DND-41 (cell line): ENCODE measurements at regions not wholly inside any gene's neighbourhood (a gene's known extent, or its start where the extent isn't known, plus 50 kb on each side); places are given as distances from the start of the nearest gene placed in this dataset.

Source experiments
- CTCF ChIP-seq: IDR thresholded peaks from 2 replicates; pipeline ENCODE4 v1.5.1; 2012; ENCODE audit warnings: borderline replicate concordance, low read length, moderate library complexity, mild to moderate bottlenecking; ENCODE audit not compliant: poor library complexity, severe bottlenecking; ENCODE audit errors: extremely low read depth
- EZH2 ChIP-seq: IDR thresholded peaks from 3 replicates; pipeline ENCODE4 v1.6.1; 2012; ENCODE audit warnings: borderline replicate concordance, low read depth, mild to moderate bottlenecking, moderate library complexity, low read length, inconsistent platforms; ENCODE audit not compliant: severe bottlenecking

- TF ChIP-seq CTCF, result no peak
- no peak for TF ChIP-seq EZH2
These were observed 563.8 kb upstream of the ARRDC3 start for GRCh38 chr5:91946870-91947269.
